ENCODE measurements at regions not wholly inside any gene's neighbourhood (a gene's known extent, or its start where the extent isn't known, plus 50 kb on each side); places are given as distances from the start of the nearest gene placed in this dataset.

DNA sequence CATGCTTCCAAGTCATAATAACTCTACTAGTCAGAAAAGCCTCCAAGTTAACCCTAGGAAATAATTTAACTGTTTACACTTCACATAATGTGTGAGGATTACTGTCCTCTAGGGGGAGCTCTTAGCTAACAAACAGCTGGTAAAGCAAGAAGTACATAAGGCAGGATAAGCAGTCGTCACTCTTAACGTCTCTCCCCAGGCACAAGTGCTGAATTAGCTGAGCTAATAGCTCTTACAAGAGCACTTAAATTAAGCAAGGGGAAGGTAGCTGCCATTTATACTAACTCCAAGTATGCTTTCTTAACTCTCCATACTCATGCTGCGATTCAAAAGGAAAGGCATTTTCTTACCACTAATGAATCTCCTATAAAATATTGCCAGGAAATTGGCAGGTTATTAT lies 79.3 kb upstream of the TSPAN11 start:
- Mint-ChIP-seq H3K27me3 (peaks cover 34% of the 10 kb centered on the region), H3K9me3 (ENCODE audit: low read depth) (no peaks in the 10 kb centered on the region), H3K4me1 (ENCODE audit: low read depth) (peaks cover 8% of the 10 kb centered on the region), H3K27ac (no peak overlapping the region), H3K36me3 (ENCODE audit: insufficient read depth) (no peaks in the 10 kb centered on the region), H3K4me3 (ENCODE audit: low read depth) (no peak overlapping the region)
- DNase-seq (ENCODE audit: low spot score, unreplicated experiment): no peak
- TF ChIP-seq, protein P1, sequence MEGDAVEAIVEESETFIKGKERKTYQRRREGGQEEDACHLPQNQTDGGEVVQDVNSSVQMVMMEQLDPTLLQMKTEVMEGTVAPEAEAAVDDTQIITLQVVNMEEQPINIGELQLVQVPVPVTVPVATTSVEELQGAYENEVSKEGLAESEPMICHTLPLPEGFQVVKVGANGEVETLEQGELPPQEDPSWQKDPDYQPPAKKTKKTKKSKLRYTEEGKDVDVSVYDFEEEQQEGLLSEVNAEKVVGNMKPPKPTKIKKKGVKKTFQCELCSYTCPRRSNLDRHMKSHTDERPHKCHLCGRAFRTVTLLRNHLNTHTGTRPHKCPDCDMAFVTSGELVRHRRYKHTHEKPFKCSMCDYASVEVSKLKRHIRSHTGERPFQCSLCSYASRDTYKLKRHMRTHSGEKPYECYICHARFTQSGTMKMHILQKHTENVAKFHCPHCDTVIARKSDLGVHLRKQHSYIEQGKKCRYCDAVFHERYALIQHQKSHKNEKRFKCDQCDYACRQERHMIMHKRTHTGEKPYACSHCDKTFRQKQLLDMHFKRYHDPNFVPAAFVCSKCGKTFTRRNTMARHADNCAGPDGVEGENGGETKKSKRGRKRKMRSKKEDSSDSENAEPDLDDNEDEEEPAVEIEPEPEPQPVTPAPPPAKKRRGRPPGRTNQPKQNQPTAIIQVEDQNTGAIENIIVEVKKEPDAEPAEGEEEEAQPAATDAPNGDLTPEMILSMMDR (IDR thresholded peaks at IDR 0.05; ENCODE audit: unreplicated experiment): peak; percentile 95

GRCh38 chr12:30846776-30847175 lies 79.8 kb upstream of the TSPAN11 start:
- Mint-ChIP-seq H3K36me3 (ENCODE audit: insufficient read depth) (no peaks in the 10 kb centered on the region), H3K4me1 (ENCODE audit: low read depth) (peaks cover 6% of the 10 kb centered on the region), H3K4me3 (ENCODE audit: low read depth) (no peak overlapping the region), H3K27me3 (peaks cover 34% of the 10 kb centered on the region), H3K9me3 (ENCODE audit: low read depth) (no peaks in the 10 kb centered on the region), H3K27ac (no peak overlapping the region)
- TF ChIP-seq, protein P1 (IDR thresholded peaks at IDR 0.05; ENCODE audit: unreplicated experiment): no peak
- no peak for DNase-seq (ENCODE audit: low spot score, unreplicated experiment)

DNA sequence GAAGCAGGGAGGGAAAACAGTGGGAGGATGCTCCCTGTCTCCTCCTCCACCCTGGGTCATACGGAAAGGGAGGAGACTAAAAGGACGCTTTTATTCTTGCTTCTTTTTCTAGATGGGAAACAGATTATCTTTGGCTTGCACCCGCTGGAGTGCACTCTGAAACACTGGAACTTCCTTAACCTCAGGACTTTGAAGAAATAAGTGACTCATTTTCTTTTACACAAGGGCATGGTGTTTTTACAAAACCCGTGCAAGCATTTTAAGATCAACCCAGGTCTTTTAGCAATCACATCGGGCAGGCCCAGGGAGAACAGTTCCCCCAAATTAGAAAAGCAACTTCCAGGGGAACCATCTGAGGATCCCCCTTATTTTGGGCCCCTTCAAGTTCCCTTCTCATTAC lies 80.9 kb upstream of the TSPAN11 start:
- TF ChIP-seq, protein P1 (IDR thresholded peaks at IDR 0.05; ENCODE audit: unreplicated experiment): no peak
- H3K4me3 Mint-ChIP-seq (ENCODE audit: low read depth): no peak overlapping the region
- H3K27me3 Mint-ChIP-seq: peaks cover 34% of the 10 kb centered on the region
- H3K27ac Mint-ChIP-seq: no peak overlapping the region
- no peaks in the 10 kb centered on the region for H3K9me3 Mint-ChIP-seq (ENCODE audit: low read depth)
- H3K36me3 Mint-ChIP-seq (ENCODE audit: insufficient read depth): no peaks in the 10 kb centered on the region
- no peak for DNase-seq (ENCODE audit: low spot score, unreplicated experiment)
- peaks cover 1% of the 10 kb centered on the region for H3K4me1 Mint-ChIP-seq (ENCODE audit: low read depth)

DNA sequence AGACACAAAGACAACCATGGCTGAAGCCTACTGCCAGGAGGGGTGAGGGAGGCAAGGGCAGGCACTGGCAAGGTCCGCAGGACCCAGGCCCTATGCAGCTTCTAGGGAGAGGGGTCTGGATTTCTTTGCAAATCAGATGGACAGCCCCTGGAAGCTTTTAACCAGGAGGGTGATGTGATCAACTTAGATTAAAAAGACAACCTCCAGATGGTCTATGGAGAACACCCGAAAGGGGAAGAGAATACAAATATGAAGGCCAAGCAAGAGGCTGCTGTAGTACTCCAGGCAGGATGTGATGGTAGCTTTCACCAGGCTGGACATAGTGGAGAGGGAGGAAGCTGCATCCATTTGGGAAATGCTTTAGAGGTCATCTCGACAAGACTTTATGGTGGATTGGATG lies 83.3 kb upstream of the TSPAN11 start:
- TF ChIP-seq, protein P1 (IDR thresholded peaks at IDR 0.05; ENCODE audit: unreplicated experiment): no peak
- no peak overlapping the region for H3K27ac Mint-ChIP-seq
- no peak for DNase-seq (ENCODE audit: low spot score, unreplicated experiment)
- no peaks in the 10 kb centered on the region for H3K9me3 Mint-ChIP-seq (ENCODE audit: low read depth)
- H3K36me3 Mint-ChIP-seq (ENCODE audit: insufficient read depth): no peaks in the 10 kb centered on the region
- no peak overlapping the region for H3K4me3 Mint-ChIP-seq (ENCODE audit: low read depth)
- peaks cover 7% of the 10 kb centered on the region for H3K4me1 Mint-ChIP-seq (ENCODE audit: low read depth)
- peaks cover 27% of the 10 kb centered on the region for H3K27me3 Mint-ChIP-seq

DNA sequence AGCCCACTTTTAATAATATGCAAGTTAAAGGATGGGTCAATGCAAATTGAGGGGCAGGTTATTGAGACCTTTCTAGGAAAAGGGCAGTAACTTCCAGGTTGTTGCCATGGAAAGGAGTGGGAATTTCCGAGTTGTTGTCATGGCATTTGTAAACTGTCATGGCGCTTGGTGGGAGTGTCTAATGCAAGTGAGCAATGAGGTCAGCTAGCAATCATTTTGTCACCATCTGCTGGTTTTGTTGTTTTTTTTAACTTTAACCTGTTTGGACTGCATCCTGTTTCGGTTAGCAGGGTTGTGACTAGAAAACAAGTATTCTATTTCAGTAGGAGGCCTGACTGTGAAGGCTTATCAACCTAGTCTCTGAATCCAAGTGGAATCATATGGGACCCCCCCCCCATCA lies 85.8 kb upstream of the TSPAN11 start:
- Mint-ChIP-seq H3K36me3 (ENCODE audit: insufficient read depth) (no peaks in the 10 kb centered on the region), H3K4me1 (ENCODE audit: low read depth) (peaks cover 7% of the 10 kb centered on the region), H3K27ac (no peak overlapping the region), H3K4me3 (ENCODE audit: low read depth) (no peak overlapping the region), H3K27me3 (peaks cover 34% of the 10 kb centered on the region), H3K9me3 (ENCODE audit: low read depth) (no peaks in the 10 kb centered on the region)
- TF ChIP-seq, protein P1 (IDR thresholded peaks at IDR 0.05; ENCODE audit: unreplicated experiment): no peak
- DNase-seq (ENCODE audit: low spot score, unreplicated experiment): no peak
